ENCODE measurements at regions not wholly inside any gene's neighbourhood (a gene's known extent, or its start where the extent isn't known, plus 50 kb on each side); places are given as distances from the start of the nearest gene placed in this dataset.

DNA sequence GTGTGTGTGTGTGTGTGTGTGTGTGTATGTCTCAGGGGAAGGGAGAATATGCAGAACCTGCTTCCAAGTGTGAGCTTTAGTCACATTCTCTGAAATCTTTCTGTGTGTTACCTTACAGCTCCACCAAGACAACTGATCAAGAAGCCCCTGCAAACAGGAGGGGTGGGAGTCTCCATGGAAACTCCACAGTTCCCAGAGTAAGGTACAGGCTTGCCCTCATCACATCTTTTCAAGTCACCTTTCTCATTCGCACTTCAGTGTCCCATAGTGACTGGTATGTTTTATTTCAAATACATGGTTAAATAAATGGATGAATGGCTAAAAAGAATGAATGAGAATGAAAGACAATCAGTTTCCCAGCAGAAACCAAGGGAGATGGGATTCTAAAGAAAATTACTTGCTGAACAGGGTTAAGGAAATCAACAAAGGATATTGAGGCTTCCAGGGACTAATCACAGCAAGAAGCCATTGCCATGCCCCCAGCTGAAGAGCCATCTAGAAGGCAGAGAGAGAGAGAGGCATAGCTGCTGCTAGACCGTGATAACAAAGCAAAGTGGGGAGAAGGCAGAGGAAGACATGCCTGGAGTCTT, 987.2 kb upstream of the CELF4 start:
- Histone ChIP-seq H3K36me3 (no peaks in the 10 kb centered on the region), H3K27ac (no peak overlapping the region), H3K4me1 (ENCODE audit: low read depth) (no peaks in the 10 kb centered on the region), H3K4me3 (no peak overlapping the region), H3K9me3 (ENCODE audit: low read depth) (no peaks in the 10 kb centered on the region), H3K27me3 (no peaks in the 10 kb centered on the region)
- TF ChIP-seq, protein P1, sequence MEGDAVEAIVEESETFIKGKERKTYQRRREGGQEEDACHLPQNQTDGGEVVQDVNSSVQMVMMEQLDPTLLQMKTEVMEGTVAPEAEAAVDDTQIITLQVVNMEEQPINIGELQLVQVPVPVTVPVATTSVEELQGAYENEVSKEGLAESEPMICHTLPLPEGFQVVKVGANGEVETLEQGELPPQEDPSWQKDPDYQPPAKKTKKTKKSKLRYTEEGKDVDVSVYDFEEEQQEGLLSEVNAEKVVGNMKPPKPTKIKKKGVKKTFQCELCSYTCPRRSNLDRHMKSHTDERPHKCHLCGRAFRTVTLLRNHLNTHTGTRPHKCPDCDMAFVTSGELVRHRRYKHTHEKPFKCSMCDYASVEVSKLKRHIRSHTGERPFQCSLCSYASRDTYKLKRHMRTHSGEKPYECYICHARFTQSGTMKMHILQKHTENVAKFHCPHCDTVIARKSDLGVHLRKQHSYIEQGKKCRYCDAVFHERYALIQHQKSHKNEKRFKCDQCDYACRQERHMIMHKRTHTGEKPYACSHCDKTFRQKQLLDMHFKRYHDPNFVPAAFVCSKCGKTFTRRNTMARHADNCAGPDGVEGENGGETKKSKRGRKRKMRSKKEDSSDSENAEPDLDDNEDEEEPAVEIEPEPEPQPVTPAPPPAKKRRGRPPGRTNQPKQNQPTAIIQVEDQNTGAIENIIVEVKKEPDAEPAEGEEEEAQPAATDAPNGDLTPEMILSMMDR (IDR thresholded peaks at IDR 0.05; ENCODE audit: low read depth, low read length), result no peak
- no peak for DNase-seq (ENCODE audit: low read depth in 1 of 2, low spot score in 1 of 2)

DNA sequence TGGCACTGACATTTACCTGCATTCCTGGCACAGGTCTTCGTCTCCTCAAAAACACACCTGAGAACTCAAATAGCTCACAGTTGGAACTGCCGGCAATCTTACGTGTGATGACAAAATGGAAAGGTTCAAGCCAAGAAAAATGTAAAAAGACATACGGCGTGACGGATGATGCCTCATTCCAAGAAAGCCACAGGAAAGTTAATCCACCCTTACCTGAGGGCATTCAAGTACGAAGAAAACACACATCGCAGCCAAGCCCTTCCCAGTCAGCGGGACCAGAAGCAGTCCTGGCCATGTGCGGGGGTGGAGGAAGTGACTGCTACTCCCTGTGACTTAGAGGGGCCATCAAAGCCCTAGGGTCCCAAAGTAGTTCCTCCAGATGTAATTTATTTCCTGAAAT, 986.3 kb upstream of the CELF4 start:
- no peaks in the 10 kb centered on the region for H3K4me1 ChIP-seq (ENCODE audit: low read depth)
- DNase-seq (ENCODE audit: low read depth in 1 of 2, low spot score in 1 of 2), result no peak
- H3K27me3 ChIP-seq, result no peaks in the 10 kb centered on the region
- H3K27ac ChIP-seq, result no peak overlapping the region
- TF ChIP-seq, protein P1 (IDR thresholded peaks at IDR 0.05; ENCODE audit: low read depth, low read length), result no peak
- H3K36me3 ChIP-seq, result no peaks in the 10 kb centered on the region
- no peak overlapping the region for H3K4me3 ChIP-seq
- no peaks in the 10 kb centered on the region for H3K9me3 ChIP-seq (ENCODE audit: low read depth)

DNA sequence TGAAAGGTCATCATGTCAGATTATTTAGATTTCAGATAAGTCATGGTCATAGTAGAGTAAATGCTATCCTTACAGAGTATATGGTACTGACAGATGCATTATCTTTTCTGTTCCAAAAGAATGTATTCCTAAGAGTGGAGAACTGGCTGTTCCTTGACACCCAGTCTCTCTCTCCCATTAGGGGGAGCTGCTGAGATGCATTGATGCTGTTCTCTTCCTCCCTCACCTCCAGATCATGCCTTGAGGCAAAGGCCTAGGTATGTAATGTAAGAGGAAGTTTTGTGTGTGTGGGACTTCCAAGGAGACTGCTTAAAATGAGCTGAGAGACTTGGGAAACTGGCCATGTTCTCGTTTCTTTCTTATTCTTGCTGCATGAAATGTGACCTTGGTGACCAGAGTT, 979.5 kb upstream of the CELF4 start:
- peak; percentile 1 to 32 for DNase-seq (ENCODE audit: low read depth in 1 of 2, low spot score in 1 of 2)
- Histone ChIP-seq H3K4me1 (ENCODE audit: low read depth) (no peaks in the 10 kb centered on the region), H3K27me3 (no peaks in the 10 kb centered on the region), H3K9me3 (ENCODE audit: low read depth) (no peaks in the 10 kb centered on the region), H3K4me3 (no peak overlapping the region), H3K27ac (no peak overlapping the region), H3K36me3 (no peaks in the 10 kb centered on the region)
- TF ChIP-seq, protein P1 (IDR thresholded peaks at IDR 0.05; ENCODE audit: low read depth, low read length), result no peak

DNA sequence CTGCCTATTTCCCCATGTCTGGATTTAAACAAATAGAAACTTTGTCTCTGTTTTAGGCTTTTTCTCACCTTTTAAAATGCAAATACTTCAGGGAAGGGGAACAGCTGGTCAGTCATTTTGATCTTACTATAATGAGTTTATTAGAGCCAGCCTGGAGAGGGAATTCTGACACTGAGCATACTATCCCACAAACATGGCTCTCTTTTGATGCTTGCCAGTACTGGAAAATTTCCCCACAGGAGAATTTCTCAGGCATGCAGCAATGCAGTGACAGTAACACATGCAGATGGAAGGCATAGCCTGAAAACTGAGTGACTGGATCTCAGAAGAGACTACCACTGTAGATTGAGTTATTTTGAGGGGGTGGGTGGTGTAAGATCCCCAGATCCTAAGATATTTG, 974.3 kb upstream of the CELF4 start:
- H3K27me3 ChIP-seq, result no peaks in the 10 kb centered on the region
- H3K9me3 ChIP-seq (ENCODE audit: low read depth), result no peaks in the 10 kb centered on the region
- no peaks in the 10 kb centered on the region for H3K4me1 ChIP-seq (ENCODE audit: low read depth)
- H3K27ac ChIP-seq, result no peak overlapping the region
- DNase-seq (ENCODE audit: low read depth in 1 of 2, low spot score in 1 of 2), result no peak
- TF ChIP-seq, protein P1 (IDR thresholded peaks at IDR 0.05; ENCODE audit: low read depth, low read length), result no peak
- no peaks in the 10 kb centered on the region for H3K36me3 ChIP-seq
- H3K4me3 ChIP-seq, result no peak overlapping the region

DNA sequence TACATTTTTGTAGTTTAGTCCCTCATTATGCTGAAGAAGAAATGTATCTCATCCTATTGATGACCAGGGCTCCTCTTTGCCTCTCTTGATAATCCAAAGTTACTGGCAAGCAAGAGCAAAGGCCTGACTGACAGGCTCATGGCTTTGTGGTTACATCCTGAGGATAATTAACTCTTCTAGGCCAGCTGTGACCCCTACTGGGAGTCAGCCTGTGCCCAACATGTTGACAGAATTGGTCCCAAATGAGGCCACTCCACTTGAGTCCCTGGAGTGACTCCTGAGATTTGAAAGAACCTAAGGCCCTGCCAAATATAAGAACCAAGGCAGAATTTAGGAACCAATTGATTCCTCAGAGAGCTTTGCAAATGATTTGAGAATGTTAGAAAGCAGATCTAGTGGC, 973.8 kb upstream of the CELF4 start:
- DNase-seq (ENCODE audit: low read depth in 1 of 2, low spot score in 1 of 2), result no peak
- TF ChIP-seq, protein P1 (IDR thresholded peaks at IDR 0.05; ENCODE audit: low read depth, low read length), result no peak
- H3K27me3 ChIP-seq, result no peaks in the 10 kb centered on the region
- H3K36me3 ChIP-seq, result no peaks in the 10 kb centered on the region
- no peaks in the 10 kb centered on the region for H3K9me3 ChIP-seq (ENCODE audit: low read depth)
- no peaks in the 10 kb centered on the region for H3K4me1 ChIP-seq (ENCODE audit: low read depth)
- no peak overlapping the region for H3K4me3 ChIP-seq
- H3K27ac ChIP-seq, result no peak overlapping the region

DNA sequence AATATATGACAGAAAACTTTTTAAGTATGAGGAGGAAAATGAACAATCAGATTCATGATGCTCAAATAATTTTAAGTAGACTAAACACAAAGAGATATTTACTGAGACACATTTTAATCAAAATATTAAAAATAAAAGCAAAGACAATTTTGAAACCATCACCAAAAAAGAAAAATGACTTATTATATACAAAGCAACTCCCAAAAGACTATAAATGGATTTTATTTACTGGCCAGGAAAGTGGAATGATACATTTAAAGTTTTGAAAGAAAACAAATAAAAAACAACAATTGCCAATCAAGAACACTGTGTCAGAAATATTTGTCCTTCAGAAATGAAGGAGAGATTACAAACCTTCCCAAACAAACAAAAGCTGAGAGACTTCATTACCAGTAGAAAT, 968.5 kb upstream of the CELF4 start:
- H3K27me3 ChIP-seq, result no peaks in the 10 kb centered on the region
- no peak for DNase-seq (ENCODE audit: low read depth in 1 of 2, low spot score in 1 of 2)
- TF ChIP-seq, protein P1 (IDR thresholded peaks at IDR 0.05; ENCODE audit: low read depth, low read length), result no peak

More for the DNA sequence above, 968.5 kb upstream of the CELF4 start:
- H3K4me3 ChIP-seq, result no peak overlapping the region
- no peaks in the 10 kb centered on the region for H3K9me3 ChIP-seq (ENCODE audit: low read depth)
- H3K4me1 ChIP-seq (ENCODE audit: low read depth), result no peaks in the 10 kb centered on the region
- H3K27ac ChIP-seq, result no peak overlapping the region
- no peaks in the 10 kb centered on the region for H3K36me3 ChIP-seq

Data from cardiac muscle cell (in vitro differentiated cells and primary cell).